NCI-H82 treated with DMSO at 0.1 percent for 48 hours (cell line): ENCODE measurements at regions not wholly inside any gene's neighbourhood (a gene's known extent, or its start where the extent isn't known, plus 50 kb on each side); places are given as distances from the start of the nearest gene placed in this dataset.
"Not testable (repeated sequence)": the region's sequence is repeated elsewhere in the genome, so short reads cannot be mapped to it uniquely, and the experiment has no call there.

ENCODE experiments used
- DNase-seq: peaks from one replicate; lab custom pipeline; 2025; ENCODE audit not compliant: unreplicated experiment; lab: John Stamatoyannopoulos, UW

DNA sequence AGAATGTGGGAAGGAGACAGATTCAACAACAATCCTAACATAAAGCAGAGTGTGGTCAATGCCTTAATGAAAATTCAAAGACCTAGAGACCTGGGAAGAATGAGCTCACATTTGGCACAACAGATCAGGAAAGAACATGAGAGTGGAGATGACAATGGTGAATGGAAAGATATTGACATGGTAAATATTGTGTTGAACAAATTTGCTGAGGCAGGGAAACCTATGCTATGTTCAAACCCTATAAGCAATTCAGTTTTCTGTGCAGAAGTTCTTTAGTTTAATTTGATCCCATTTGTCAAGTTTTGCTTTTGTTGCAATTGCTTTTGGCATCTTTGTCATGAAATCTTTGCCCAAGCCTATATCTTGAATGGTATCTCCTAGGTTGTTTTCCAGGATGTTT is 199.4 kb upstream of the LRRTM4 start:
- DNase-seq: no peak

DNA sequence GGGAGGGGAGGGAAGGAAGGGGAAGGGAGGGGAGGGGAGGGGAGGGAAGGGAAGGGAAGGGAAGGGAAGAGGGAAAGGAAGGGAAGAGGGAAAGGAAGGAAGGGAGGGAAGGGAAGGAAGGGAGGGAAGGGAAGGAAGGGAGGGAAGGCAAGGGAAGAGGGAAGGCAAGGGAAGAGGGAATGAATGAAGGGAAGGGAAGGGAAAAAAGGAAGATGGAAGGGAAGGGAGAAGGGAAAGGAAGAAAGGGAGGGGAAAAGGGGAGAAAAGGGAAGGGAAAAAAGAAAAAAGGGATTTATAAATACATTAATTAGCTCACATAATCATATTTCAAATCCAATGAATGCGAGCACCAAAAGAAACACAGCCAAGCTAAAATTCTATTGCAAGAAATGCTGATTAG is 202.9 kb upstream of the LRRTM4 start:
- DNase-seq: no peak

DNA sequence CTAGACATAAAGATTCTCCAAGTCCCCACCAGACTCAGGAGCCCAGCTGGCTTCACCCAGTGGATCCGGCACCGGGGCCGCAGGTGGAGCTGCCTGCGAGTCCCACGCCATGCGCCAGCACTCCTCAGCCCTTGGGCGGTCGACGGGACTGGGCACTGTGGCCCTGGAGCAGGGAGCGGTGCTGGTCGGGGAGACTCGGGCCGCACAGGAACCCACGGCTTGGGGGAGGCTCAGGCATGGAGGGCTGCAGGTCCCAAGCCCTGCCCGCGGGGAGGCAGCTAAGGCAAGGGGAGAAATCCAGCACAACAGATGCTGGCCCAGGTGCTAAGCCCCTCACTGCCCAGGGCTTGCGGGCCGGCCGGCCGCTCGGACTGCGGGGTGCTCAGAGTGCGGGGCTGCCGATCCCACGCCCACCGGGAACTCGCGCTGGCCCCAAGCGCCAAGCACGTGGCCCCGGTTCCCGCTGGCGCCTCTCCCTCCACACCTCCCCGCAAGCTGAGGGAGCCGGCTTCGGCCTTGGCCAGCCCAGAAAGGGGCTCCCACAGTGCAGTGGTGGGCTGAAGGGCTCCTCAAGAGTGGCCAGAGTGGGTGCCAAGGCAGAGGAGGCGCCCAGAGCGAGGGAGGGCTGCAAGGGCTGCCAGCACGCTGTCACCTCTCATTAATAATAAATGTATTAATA is 212.6 kb upstream of the LRRTM4 start:
- DNase-seq: not testable (repeated sequence)

DNA sequence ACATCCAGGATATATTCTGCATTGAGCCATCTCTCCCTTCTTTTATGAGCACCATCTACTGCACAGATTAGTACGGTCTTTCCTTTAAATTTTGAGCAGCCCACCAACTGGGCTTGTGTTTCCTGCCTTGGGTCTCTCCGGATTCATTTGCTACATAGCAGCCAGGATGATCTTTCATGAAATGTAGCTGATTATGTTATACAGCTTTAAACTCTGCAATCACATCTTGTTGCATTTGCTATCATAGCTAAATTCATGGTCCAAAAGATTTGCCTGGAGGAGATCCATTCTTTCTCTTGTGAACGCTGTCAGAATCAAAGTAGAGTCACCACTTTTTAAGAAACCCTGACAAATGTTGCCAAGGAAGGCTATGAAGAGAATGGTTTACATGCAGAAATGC is 215.1 kb upstream of the LRRTM4 start:
- no peak for DNase-seq

DNA sequence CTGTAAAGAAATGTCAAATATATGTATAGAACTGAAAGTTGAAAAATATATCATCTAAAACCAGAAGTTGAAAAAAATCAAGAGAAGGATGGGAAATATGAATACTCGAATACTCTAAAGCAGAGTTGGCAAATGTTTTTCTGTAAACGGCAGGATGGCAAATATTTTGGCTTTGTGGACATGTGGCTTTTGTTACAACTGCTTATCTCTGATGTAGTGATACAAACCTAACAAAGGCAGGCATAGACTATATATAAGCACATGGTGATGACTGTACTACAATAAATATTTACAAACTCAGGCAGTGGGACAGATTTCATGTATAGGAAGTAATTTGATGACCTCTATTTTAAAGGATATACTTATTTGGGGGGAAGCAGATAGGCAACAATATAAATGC is 224.6 kb upstream of the LRRTM4 start:
- no peak for DNase-seq

DNA sequence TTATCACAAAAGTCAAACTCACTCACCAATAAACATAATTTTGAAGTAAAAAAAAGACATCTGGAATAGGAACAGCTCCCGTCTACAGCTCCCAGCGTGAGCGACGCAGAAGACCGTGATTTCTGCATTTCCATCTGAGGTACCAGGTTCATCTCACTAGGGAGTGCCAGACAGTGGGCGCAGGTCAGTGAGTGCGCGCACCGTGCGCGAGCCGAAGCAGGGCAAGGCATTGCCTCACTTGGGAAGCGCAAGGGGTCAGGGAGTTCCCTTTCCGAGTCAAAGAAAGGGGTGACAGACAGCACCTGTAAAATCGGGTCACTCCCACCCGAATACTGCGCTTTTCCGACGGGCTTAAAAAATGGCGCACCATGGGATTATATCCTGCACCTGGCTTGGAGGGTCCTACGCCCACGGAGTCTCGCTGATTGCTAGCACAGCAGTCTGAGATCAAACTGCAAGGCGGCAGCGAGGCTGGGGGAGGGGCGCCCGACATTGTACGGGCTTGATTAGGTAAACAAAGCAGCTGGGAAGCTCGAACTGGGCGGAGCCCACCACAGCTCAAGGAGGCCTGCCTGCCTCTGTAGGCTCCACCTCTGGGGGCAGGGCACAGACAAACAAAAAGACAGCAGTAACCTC is 231.7 kb upstream of the LRRTM4 start:
- DNase-seq: peak; percentile 21

DNA sequence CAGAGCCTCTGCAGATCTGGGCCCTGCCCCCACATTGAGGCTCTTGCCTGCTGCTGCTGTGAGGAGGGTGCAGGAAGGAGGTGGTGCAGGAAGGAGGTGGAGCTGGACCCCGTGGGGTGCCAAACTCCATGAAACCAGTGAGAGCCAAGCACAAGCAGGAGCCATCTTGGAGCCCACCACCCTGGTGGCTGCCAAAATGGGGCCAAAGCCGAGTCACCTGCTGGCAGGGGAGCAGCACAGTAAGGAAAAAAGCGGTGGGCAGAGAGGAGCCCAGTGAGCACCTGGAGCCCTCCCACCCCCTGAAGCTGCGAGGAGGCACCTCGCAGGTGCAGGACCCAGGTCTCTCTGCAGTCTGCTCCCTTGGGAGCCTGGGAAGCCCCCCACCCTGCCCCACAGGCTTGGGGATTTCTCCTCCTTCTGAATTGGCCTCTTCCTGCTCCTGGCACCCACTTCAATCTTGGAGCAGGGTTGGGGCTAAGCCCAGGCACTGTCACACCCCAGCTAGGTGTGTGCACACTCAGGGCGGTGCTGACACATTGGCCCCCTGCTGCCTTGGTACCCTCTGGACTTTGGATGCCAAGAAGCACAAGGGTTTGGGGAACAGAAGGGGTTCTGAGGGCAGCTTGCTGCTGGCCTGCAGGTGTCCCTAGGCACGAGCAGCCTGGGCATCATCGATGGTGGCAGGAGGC is 245.4 kb upstream of the LRRTM4 start:
- no peak for DNase-seq

DNA sequence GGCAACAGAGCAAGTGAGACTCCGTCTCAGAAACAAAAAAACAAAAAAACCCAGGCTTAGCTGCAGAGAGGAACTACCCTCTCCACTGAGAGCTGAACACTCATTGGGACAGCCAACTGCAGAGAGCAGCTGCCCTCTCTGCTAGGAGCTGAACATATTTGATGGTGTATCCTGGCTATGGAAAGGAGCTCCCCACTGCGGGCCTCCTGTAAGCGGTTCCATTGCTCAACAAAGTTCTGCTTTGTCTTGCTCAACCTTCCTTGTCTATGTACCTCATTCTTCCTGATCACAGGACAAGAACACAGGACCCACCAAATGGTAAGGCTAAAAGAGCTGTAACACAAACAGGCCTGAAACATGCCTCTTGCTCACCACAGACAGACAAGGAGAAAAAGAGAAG is 246.3 kb upstream of the LRRTM4 start:
- DNase-seq: no peak

DNA sequence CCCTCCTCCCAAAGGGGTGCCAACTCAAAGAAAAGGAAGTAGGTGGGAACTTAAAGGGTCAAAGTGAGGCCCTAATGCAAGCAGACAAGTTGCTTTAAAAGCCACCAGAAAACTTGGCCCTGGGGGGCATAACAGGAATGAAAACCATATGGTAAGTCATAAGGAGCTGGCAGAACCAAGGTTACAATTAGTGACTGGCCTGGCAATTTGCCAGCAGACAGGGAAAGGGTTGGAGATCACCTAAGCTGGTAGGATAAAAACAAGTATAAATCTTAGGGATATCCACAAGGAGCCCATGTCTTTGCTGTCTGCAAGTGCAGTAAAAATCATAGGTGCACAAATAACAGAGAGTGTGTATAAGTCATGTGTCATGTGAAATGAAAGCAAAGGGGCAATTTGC is 256.7 kb upstream of the LRRTM4 start:
- DNase-seq: peak; percentile 0

DNA sequence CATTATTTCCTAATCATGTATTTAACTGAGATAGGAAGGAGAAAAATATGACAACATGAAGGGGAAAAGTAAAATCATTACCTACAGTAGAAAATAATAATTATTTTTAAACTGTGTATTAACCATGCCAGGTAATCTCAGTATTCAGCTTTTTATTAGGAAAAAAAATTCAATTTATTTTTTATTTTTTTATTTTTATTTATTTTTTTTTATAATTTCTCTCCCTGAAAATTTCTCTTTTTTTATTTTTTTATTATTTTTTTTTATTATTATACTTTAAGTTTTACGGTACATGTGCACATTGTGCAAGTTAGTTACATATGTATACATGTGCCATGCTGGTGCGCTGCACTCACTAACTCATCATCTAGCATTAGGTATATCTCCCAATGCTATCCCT is 271.3 kb upstream of the LRRTM4 start:
- not testable (repeated sequence) for DNase-seq

DNA sequence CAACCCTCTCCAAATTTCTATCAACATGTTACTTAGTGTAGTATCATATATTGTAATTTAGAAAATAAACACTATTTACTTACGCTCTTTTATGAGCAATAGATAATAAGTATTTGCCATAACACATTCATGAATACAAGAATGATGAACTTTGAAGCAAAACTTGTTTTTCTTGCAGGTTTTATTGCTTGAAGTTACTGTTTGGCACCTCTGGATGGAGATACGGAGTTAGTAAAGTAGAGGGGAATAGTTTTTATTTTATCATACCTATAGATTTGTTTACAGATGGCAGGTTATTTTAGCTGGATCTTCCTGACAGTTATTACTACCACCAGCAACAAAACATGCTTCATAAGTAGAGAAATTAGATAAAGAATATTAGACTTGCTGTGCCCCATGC is 274.2 kb upstream of the LRRTM4 start:
- no peak for DNase-seq

DNA sequence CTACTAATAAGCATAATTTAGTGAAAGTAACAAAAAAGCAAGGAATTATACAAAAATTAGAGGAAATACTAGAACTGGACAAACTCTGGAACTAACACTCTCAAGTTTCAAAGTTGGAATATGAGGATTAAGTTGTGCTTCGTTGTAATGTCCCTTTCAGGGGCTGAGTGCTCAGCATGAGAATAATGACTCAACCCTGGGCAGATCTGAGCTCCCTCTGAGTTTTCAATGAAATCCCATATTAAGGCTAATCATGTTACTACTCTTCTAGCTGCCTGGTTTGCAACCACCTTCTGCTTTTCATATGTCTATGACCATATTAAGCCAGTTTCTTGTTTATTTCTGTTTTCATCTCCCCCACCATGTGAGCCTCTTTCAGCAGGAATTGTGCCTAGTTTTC is 274.9 kb upstream of the LRRTM4 start:
- no peak for DNase-seq

DNA sequence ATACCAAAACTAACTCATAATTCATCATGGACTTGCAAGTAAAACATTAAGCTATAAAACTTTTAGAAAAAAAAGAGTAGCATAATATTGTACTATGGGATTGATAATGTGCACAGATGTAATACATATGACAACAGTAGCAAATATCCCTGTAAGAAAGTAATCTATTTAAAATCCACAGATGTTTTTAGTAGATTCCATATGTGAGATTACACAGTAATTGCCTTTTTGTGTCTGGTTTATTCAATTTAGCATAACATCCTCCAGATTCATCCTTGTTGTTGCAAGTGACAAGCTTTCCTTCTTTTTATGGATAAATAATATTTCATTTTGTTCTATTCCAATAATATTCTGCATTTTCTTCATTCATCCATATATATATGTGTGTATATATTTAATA is 278.2 kb upstream of the LRRTM4 start:
- no peak for DNase-seq

DNA sequence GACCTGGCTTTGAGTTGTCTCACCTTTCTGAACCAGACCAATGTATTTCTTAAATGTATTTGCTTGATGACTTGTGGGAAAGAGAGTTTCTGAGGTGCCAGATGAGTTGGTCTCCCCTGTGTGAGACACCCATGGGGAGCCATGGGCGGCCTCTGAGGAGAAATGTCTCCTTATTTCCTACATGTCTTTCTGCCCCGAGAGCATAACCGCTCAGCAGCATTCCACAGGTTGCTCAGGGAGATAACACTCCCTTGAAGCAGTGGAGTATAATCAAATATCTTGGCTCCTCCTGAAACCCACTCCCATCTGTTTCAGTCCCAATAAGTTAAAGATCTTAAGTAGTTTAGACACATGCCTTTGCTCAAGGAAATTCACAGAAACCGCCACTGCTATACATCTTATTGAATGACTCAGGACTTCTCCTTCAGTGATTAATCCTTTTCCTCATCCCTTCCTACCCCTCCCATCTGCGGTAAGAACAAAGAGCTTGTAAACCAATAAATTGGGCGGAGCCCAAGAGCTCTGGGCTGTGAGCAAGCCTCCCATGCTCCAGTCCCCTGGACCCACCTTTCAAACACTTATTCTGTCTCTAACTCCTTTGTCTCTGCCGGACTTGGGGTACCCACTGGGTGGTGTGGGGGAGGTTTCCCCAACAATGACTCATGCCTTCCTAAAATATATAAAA is 285.5 kb upstream of the LRRTM4 start:
- peak; percentile 46 for DNase-seq

DNA sequence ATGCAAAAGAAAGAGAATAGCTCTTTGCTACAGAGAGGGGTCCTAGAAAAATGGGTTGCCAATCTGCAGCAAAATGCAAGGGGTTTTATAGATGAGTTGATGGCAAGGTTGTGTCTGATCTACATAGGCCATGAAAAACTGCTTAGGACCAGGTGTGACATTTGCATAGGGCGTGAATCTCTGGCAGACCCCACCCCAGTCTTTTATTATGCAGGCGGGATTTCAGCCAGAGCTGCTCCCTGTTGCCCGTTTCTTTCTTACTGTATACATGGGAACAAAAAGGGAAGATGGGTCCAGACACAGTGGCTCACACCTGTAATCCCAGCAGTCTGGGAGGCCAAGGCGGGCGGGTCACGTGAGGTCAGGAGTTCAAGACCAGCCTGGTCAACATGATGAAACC is 286.4 kb upstream of the LRRTM4 start:
- no peak for DNase-seq

DNA sequence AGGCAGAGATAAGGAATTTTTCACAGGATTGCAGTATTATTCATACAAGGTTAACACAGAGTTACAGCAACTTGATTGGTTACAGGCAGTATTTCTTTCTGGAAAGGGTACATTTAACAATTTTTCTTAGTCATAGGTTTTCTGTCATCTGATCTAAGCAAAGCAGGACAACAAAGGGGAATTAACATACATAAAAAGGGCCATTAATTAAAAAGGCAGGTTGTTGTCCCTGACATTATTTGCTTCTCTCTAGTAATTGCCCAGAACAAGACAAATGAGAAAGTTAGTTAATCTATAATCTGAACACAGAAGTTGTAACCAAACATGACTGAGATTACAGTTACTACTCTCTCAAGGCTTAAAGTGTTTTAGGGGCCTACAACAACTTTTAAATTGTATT is 291.4 kb upstream of the LRRTM4 start:
- no peak for DNase-seq

DNA sequence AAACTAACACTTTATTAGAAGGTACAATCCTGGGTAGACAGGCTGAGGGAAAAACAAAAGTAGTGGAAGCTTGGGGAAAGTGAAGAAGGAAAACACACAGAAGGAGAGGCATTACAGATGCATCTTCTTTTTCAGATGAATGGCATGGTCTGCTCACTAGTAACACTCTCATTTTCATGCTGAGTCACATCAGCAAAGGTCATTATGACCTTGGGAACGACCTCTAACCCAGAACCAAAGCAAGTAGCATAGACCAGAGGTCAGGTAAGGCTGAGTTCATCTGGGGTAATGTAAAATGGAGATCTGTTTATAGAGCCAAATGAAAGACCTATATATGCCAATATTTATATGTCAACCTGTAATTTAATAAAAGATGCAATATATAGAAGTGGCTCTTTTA is 294.4 kb upstream of the LRRTM4 start:
- DNase-seq: no peak

DNA sequence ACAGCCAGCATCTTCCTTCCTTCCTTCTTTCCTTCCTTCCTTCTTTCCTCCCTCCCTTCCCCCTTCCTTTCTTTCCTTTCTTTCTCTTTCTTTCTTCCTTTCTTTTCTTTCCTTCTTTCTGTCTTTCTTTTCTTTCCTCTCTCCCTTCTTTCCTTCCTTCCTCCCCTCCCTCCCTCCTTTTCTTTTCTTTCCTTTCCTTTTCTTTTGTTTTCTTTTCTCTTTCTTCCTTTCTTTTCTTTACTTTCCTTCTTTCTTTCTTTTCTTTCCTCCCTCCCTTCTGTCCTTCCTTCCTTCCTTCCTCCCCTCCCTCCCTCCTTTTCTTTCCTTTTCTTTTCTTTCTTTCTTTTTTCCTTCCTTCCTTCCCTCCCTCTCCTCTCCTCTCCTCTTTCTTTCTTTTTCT is 296.0 kb upstream of the LRRTM4 start:
- DNase-seq: no peak

DNA sequence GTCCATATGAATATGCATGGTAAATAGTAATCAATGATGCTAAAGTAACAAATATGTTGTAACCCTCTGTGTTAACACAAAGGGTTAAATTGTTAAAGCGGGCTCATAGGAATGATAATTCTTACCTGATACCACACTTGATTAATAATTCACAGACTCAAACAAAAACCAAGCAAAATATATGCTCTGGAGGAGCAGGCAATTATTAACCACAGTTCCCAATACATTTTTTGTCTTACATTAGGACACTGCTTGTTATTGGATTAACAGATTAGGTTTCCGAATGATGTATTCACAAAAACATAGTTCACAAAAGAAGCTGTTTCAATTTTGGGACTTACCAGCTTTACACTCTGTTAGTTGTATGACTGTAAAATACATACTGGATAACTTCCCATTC is 300.9 kb upstream of the LRRTM4 start:
- no peak for DNase-seq

DNA sequence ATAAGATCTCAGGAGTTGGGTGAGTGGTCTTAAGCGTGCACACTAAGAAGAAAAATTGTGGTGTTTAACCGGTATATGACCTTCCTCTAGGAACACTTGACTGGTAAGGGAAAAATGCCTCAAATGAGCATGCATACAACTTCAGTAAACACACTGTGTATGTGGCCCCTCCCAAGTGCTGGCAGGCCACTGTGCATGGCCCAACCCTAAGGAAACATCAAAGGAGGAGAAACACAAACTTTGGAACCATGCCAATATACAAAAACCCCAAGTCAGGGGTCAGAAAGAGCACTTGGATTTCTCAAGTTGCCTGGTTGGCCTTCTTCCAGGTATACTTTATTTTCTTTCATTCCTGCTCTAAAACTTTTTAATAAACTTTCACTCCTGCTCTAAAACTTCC is 308.9 kb upstream of the LRRTM4 start:
- DNase-seq: no peak

DNA sequence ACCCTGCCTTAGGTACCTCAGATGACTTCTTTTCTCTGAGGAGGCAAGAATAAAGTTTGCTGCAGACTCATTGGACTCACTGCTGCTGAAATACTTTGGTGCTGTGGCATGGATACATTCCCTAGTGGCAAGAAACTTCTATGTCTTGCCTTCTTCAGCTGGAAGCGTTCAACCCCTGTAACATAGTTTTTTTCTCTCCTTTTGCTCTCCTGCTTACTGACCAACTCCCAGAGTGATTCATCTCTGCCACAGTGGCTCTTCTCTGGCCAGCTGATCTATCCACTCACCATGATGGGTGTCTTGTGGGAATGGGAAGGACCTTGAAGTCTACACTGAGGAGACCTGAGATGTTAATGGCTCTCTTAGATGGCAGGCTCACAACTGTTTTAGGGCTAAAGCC is 309.3 kb upstream of the LRRTM4 start:
- no peak for DNase-seq

DNA sequence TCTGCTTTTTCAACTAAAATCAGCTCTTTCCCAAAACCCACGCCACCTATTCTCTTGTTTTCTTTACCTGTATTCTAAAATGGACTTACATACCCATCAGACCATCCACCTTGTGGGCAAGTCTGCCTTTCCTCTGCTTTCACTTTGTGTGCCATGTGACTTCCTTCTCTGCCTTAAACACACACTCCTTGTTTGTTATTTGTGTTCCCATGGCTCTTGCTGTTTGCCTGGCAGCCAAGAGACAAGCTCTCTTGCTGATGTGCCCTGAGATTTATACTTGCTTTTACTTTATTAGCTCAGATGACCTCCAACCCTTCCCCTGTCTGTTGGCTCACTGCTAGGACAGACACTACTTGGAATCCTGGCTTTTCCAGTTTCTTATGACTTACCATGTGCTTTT is 309.7 kb upstream of the LRRTM4 start:
- no peak for DNase-seq
